ENCODE measurements at regions not wholly inside any gene's neighbourhood (a gene's known extent, or its start where the extent isn't known, plus 50 kb on each side); places are given as distances from the start of the nearest gene placed in this dataset.

- intact Hi-C loops (cut with DNase I; ENCODE audit: low total_unique reads) = no loop called here
Observed at GRCh38 chr16:52713740-52714139, 166.8 kb upstream of the TOX3 start.

DNA sequence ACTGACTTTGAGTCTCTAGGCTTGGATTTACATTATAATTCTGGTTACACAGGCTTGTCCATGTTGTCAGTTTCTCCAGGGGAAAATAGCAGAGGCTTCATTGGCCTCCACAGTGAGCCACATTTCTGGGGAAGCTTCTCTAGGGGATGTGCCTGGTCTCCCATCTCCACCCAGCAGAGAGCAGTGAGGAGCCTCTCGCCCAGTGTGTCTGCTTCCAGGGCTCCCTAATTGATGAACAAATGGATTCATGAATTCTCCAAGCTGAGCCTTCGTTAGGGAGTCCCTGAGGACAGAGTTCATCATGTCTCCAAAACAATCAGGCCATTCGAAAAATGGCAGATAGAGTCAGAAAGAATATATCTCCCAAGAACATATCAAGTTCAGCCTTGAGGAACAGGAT is 162.4 kb upstream of the TOX3 start:
- Histone ChIP-seq H3K36me3 (no peaks in the 10 kb centered on the region), H3K4me1 (no peaks in the 10 kb centered on the region), H3K27me3 (no peaks in the 10 kb centered on the region), H3K9me3 (no peaks in the 10 kb centered on the region), H3K4me3 (no peak overlapping the region), H3K27ac (no peak overlapping the region)
- DNase-seq = no peak
- WGBS, 2 donors (ENCODE audit: low coverage in 1 of 2) = 58 to 100% methylated on average over 1 to 3 of the region's 3 CpGs
- TF ChIP-seq CTCF (IDR thresholded peaks at IDR 0.05) (no peak), EP300 (IDR thresholded peaks at IDR 0.05; ENCODE audit: low read depth) (no peak), POLR2A (IDR thresholded peaks at IDR 0.05) (no peak), POLR2AphosphoS5 (IDR thresholded peaks at IDR 0.05) (no peak)
- in situ Hi-C loops (cut with MboI; ENCODE audit: low pct_ligation_motif_present in 1 of 4, low pct_unique_long_range_greater_than_20kb in 1 of 4, low sequenced_read_pairs in 3 of 4) (no loop called here), intact Hi-C loops (cut with DNase I; ENCODE audit: low total_unique reads) (no loop called here)

More at GRCh38 chr16:52713740-52714139, 166.8 kb upstream of the TOX3 start:
- Histone ChIP-seq H3K9me3 (no peaks in the 10 kb centered on the region), H3K36me3 (no peaks in the 10 kb centered on the region), H3K4me1 (no peaks in the 10 kb centered on the region), H3K27ac (no peak overlapping the region), H3K27me3 (no peaks in the 10 kb centered on the region), H3K4me3 (no peak overlapping the region)
- in situ Hi-C loops (cut with MboI; ENCODE audit: low pct_ligation_motif_present in 1 of 4, low pct_unique_long_range_greater_than_20kb in 1 of 4, low sequenced_read_pairs in 3 of 4) = no loop called here
- TF ChIP-seq EP300 (IDR thresholded peaks at IDR 0.05; ENCODE audit: low read depth) (no peak), POLR2A (IDR thresholded peaks at IDR 0.05) (no peak), CTCF (IDR thresholded peaks at IDR 0.05) (no peak), POLR2AphosphoS5 (IDR thresholded peaks at IDR 0.05) (no peak)
- WGBS, 2 donors (ENCODE audit: low coverage in 1 of 2) = 64% methylated on average over 7 of the region's 7 CpGs; no CpG with 5 or more reads in 1 of the 2 donors
- DNase-seq = no peak

DNA sequence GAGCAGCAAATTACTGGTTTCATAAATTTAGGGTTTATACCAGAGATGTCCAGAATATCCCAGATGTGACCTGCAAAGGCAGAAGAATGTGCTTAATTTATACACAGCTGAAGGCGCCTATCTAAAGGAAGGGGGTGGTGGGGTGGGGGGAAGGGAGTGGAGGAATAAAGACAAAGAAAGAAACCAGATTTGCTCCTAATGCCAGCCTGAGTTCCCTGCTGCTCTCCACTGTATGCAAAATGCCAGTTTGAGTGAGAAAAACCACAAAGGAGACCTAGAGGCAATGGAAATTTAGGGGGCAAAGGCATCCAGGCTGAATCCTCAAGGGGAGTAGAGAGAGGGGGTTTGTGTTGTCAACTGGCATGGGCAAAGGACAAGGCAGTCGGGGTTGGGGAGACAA is 161.5 kb upstream of the TOX3 start:
- intact Hi-C loops (cut with DNase I; ENCODE audit: low total_unique reads) = no loop called here
- Histone ChIP-seq H3K4me1 (no peaks in the 10 kb centered on the region), H3K27me3 (no peaks in the 10 kb centered on the region), H3K4me3 (no peak overlapping the region), H3K27ac (no peak overlapping the region), H3K9me3 (no peaks in the 10 kb centered on the region), H3K36me3 (no peaks in the 10 kb centered on the region)
- DNase-seq = no peak
- TF ChIP-seq EP300 (IDR thresholded peaks at IDR 0.05; ENCODE audit: low read depth) = no peak
- no peak for TF ChIP-seq CTCF (IDR thresholded peaks at IDR 0.05)
- TF ChIP-seq POLR2AphosphoS5 (IDR thresholded peaks at IDR 0.05) = no peak
- TF ChIP-seq POLR2A (IDR thresholded peaks at IDR 0.05) = no peak
- 38 to 81% methylated on average over 1 to 2 of the region's 2 CpGs for WGBS, 2 donors (ENCODE audit: low coverage in 1 of 2)
- in situ Hi-C loops (cut with MboI; ENCODE audit: low pct_ligation_motif_present in 1 of 4, low pct_unique_long_range_greater_than_20kb in 1 of 4, low sequenced_read_pairs in 3 of 4) = no loop called here

DNA sequence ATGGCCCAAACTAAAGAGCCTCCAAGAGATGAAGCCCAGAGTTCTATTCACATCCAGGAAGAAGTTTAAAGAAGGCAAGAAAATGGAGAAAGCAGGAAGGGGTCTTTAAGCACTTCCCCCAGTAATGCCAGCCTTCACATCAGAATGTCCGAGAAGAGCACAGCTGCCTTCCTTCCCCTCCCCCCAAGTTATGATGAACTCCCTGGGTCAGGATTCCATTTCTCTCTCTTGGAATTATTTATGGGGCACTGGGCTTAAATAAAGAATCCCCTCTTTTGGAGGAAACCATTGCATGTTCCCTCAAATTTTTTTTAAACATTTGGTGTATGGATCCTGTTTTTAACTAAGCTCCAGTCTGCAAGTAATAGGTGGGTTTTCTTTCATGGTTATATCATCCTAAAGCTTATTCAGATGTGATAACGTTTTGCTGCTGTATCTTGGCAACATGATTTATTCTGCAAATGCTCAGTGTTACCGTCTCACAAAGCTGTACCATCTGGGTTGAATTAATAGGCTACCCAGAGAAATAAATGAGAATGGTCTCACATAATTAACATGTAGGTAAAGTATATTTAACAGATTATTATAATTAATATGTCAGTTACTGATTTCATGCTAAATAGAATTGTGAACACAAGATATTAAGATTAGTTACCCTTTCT is 160.9 kb upstream of the TOX3 start:
- H3K36me3 ChIP-seq = no peaks in the 10 kb centered on the region
- in situ Hi-C loops (cut with MboI; ENCODE audit: low pct_ligation_motif_present in 1 of 4, low pct_unique_long_range_greater_than_20kb in 1 of 4, low sequenced_read_pairs in 3 of 4) (no loop called here), intact Hi-C loops (cut with DNase I; ENCODE audit: low total_unique reads) (no loop called here)
- no peaks in the 10 kb centered on the region for H3K9me3 ChIP-seq
- no peak overlapping the region for H3K27ac ChIP-seq
- no peak for DNase-seq
- no peak overlapping the region for H3K4me3 ChIP-seq
- WGBS, 2 donors (ENCODE audit: low coverage in 1 of 2) = 36 to 61% methylated on average over 3 of the region's 3 CpGs
- no peaks in the 10 kb centered on the region for H3K4me1 ChIP-seq
- no peaks in the 10 kb centered on the region for H3K27me3 ChIP-seq
- no peak for TF ChIP-seq POLR2A (IDR thresholded peaks at IDR 0.05)
- TF ChIP-seq EP300 (IDR thresholded peaks at IDR 0.05; ENCODE audit: low read depth) = no peak
- TF ChIP-seq POLR2AphosphoS5 (IDR thresholded peaks at IDR 0.05) = no peak
- TF ChIP-seq CTCF (IDR thresholded peaks at IDR 0.05) = no peak

Measured in transverse colon (tissue), 4 donors.